ENCODE measurements at regions not wholly inside any gene's neighbourhood (a gene's known extent, or its start where the extent isn't known, plus 50 kb on each side); places are given as distances from the start of the nearest gene placed in this dataset.

- TF ChIP-seq CTCF (IDR thresholded peaks at IDR 0.05; ENCODE audit: insufficient read depth, low read length, poor library complexity, severe bottlenecking) (no peak), EZH2phosphoT487 (conservative IDR thresholded peaks at IDR 0.05; ENCODE audit: low read length) (no peak)
Measured at GRCh38 chr17:63286254-63286653, 159.9 kb downstream of the CYB561 start.
